ENCODE measurements at regions not wholly inside any gene's neighbourhood (a gene's known extent, or its start where the extent isn't known, plus 50 kb on each side); places are given as distances from the start of the nearest gene placed in this dataset.

DNA sequence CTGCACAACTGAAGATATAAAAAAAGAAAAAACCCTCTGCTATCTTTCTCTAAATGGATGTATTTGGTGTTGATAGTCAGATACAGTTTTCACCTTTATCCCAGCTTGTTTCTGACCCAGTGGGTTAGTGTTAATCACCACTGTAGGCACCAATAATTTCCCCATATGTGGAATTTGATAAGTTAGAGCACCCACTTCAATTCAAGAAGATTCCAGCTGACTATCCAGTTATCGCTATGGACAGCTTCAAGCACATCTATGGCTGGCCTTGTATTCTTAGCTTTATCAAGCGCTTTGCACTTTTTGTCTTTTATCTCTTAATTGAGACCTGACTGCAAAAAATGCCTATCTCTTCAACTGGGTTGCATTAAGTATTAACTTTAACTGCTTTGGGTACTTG, 200.4 kb downstream of the NR4A2 start:
- TF ChIP-seq, protein P1, sequence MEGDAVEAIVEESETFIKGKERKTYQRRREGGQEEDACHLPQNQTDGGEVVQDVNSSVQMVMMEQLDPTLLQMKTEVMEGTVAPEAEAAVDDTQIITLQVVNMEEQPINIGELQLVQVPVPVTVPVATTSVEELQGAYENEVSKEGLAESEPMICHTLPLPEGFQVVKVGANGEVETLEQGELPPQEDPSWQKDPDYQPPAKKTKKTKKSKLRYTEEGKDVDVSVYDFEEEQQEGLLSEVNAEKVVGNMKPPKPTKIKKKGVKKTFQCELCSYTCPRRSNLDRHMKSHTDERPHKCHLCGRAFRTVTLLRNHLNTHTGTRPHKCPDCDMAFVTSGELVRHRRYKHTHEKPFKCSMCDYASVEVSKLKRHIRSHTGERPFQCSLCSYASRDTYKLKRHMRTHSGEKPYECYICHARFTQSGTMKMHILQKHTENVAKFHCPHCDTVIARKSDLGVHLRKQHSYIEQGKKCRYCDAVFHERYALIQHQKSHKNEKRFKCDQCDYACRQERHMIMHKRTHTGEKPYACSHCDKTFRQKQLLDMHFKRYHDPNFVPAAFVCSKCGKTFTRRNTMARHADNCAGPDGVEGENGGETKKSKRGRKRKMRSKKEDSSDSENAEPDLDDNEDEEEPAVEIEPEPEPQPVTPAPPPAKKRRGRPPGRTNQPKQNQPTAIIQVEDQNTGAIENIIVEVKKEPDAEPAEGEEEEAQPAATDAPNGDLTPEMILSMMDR (IDR thresholded peaks at IDR 0.05; ENCODE audit: control insufficient read depth, extremely low read depth, insufficient read depth) = no peak
- H3K4me3 ChIP-seq (ENCODE audit: low read depth, low read length) = no peak overlapping the region
- no peak for DNase-seq (ENCODE audit: low read depth)

DNA sequence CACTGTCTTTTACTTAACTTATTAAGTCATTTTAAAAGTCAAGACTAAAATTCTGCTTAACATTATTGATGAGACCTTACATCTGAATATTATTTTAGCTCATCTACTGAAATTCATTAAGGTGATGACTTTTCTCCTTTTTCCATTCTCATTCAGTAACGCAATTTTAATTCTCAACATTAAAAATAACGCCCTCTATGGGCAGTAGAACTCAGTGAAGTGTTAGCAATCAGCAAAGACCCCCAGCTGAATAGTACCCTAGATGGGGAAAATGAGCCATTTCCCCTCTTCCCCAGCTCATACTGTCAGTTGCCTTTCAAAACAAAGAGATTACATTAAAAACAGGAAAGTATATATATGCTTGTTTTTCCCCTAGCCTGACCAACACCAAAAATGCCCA, 203.3 kb downstream of the NR4A2 start:
- H3K4me3 ChIP-seq (ENCODE audit: low read depth, low read length) = no peak overlapping the region
- no peak for DNase-seq (ENCODE audit: low read depth)
- TF ChIP-seq, protein P1 (IDR thresholded peaks at IDR 0.05; ENCODE audit: control insufficient read depth, extremely low read depth, insufficient read depth) = no peak

DNA sequence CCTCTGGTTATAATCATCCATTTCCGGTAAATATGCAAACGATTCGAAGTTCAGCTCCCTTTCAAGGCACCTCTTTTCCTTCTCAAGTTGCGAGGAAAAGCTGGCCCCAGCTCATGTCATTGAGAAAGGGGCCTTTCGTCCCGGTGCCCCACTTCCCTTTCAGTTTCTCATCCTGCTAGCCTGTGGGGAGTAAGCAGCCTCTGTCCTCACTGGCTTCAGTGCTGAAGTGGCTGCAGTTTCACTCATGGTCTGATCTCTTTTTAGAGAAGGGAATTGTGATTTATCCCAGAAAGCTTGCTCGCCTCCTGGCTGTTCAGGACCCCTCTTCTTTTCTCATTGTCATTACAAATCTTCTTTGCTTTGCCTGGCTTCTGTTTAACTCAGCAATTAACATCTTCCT, 207.5 kb downstream of the NR4A2 start:
- H3K4me3 ChIP-seq (ENCODE audit: low read depth, low read length) = no peak overlapping the region
- TF ChIP-seq, protein P1 (IDR thresholded peaks at IDR 0.05; ENCODE audit: control insufficient read depth, extremely low read depth, insufficient read depth) = no peak
- DNase-seq (ENCODE audit: low read depth) = no peak

DNA sequence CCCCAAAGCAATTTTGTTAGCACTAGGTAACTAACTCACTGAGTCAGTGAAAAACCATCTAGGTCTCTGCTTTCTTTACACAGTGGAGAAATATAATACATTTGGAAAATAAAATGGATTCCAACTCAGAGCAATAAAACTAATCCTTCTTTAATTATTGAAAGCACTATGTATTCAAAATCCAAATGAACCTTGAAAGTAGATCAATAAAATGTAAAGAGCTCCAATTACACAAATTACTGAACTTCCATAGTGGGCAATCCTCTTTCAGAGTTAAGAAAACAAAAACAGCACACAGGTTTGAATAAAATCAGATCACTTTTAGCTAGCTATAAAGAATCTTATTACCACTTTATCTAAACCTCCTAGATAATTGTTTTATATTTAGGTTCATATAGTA, 208.1 kb downstream of the NR4A2 start:
- TF ChIP-seq, protein P1 (IDR thresholded peaks at IDR 0.05; ENCODE audit: control insufficient read depth, extremely low read depth, insufficient read depth) = no peak
- DNase-seq (ENCODE audit: low read depth) = no peak
- no peak overlapping the region for H3K4me3 ChIP-seq (ENCODE audit: low read depth, low read length)

DNA sequence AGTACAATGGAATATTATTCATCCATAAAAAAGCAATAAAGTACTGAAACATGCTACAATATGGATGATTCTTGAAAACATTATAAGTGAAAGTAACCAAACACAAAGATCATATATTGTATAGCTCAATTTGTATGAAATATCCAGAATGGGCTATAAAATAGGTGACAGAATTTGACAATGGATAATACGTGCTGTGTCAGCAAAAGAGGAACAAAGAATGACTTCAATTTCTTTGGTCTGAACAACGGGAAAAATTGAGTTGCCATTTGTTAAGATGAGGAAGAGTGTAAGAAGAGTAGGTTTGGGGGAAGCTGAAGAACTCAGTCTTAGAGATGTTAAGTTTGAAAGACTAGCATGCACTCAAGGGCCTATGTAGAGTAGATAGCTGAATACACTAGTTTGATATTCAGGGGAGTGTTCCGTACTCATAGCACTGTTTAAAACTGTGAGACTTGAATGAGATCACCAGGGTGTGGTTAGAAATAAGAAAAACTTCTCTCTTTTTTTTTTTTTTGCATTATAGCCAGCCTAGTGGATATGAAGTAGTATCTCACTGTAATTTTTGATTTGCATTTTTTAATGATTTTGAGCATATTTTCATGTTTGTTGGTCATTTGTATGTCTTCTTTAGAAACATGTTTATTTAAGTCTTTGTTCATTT, 213.6 kb downstream of the NR4A2 start:
- DNase-seq (ENCODE audit: low read depth) = no peak
- H3K4me3 ChIP-seq (ENCODE audit: low read depth, low read length) = no peak overlapping the region
- TF ChIP-seq, protein P1 (IDR thresholded peaks at IDR 0.05; ENCODE audit: control insufficient read depth, extremely low read depth, insufficient read depth) = no peak

DNA sequence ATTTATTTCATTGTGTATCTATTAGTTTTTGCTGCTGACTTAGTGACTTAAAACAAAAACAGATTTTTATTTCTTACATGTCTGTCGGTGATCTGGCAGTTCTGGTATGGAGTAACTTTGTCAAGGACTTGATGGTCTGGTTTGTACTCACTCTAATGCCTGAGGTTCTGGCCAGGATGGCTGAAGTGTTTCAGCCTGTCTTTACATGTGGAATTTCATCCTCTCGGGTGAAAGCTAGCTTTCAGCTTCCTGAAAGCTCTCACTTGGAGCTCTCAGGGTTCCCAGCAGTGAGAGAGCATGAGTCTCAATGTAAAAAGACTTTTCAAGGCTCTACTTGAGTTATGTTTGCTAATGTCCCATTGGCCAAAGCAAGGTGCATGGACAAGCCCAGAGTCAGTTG, 216.4 kb downstream of the NR4A2 start:
- no peak overlapping the region for H3K4me3 ChIP-seq (ENCODE audit: low read depth, low read length)
- DNase-seq (ENCODE audit: low read depth) = no peak
- TF ChIP-seq, protein P1 (IDR thresholded peaks at IDR 0.05; ENCODE audit: control insufficient read depth, extremely low read depth, insufficient read depth) = no peak

DNA sequence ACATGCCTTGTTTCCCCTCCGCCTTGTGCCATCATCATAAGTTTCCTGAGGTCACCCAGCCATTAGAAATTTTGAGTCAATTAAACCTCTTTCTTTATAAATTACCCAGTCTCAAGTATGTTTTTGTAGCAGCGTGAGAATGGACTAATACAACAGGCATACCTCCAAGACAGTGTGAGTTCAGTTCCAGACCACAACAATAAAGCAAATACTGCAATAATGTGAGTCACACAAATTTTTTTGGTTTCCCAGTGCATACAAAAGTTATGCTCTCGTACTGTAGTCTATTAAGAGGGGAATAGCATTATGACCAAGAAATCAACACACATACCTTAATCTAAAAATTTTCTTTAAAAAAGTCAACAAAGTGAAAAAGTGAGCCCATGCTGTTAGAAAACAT, 217.2 kb downstream of the NR4A2 start:
- TF ChIP-seq, protein P1 (IDR thresholded peaks at IDR 0.05; ENCODE audit: control insufficient read depth, extremely low read depth, insufficient read depth) = no peak
- no peak for DNase-seq (ENCODE audit: low read depth)
- no peak overlapping the region for H3K4me3 ChIP-seq (ENCODE audit: low read depth, low read length)

Data from LNCaP clone FGC (cell line).